GM12864 (cell line): ENCODE measurements at regions not wholly inside any gene's neighbourhood (a gene's known extent, or its start where the extent isn't known, plus 50 kb on each side); places are given as distances from the start of the nearest gene placed in this dataset.

Source experiments
- DNase-seq: peaks from one replicate; pipeline ENCODE4 v3.0.0-alpha.2; 2011; ENCODE audit warnings: low read depth
- H3K4me3 ChIP-seq: 2 replicates; pipeline ENCODE4 v1.5.1; 2011; ENCODE audit warnings: mild to moderate bottlenecking, low read depth, low read length, control low read depth
- CTCF ChIP-seq: IDR thresholded peaks from 2 replicates; pipeline ENCODE4 v1.5.1; 2011; ENCODE audit warnings: low read depth, mild to moderate bottlenecking, moderate library complexity, low read length, control low read depth, inconsistent platforms; ENCODE audit errors: missing control alignments

GRCh38 chr5:72694856-72695255 lies 121.6 kb upstream of the TNPO1 start:
- no peak overlapping the region for H3K4me3 ChIP-seq
- TF ChIP-seq CTCF, result no peak
- no peak for DNase-seq

GRCh38 chr5:72693546-72694205 lies 122.8 kb upstream of the TNPO1 start:
- TF ChIP-seq CTCF, result no peak
- no peak for DNase-seq
- H3K4me3 ChIP-seq, result no peak overlapping the region

GRCh38 chr5:72692651-72693442 lies 123.6 kb upstream of the TNPO1 start:
- DNase-seq, result no peak

GRCh38 chr5:72692231-72692637 lies 124.2 kb upstream of the TNPO1 start:
- TF ChIP-seq CTCF, result no peak
- DNase-seq, result no peak

More at GRCh38 chr5:72692651-72693442, 123.6 kb upstream of the TNPO1 start:
- no peak for TF ChIP-seq CTCF
- no peak overlapping the region for H3K4me3 ChIP-seq

GRCh38 chr5:72691751-72692150 lies 124.7 kb upstream of the TNPO1 start:
- no peak for DNase-seq
- no peak overlapping the region for H3K4me3 ChIP-seq
- TF ChIP-seq CTCF, result no peak

More at GRCh38 chr5:72692231-72692637, 124.2 kb upstream of the TNPO1 start:
- H3K4me3 ChIP-seq, result no peak overlapping the region

- DNase-seq, result no peak
- TF ChIP-seq CTCF, result no peak
- H3K4me3 ChIP-seq, result no peak overlapping the region
Measured at GRCh38 chr5:72688916-72689315, 127.5 kb upstream of the TNPO1 start.
